ENCODE measurements at regions not wholly inside any gene's neighbourhood (a gene's known extent, or its start where the extent isn't known, plus 50 kb on each side); places are given as distances from the start of the nearest gene placed in this dataset.

- TF ChIP-seq POLR2A (IDR thresholded peaks at IDR 0.05): no peak
- TF ChIP-seq CTCF (IDR thresholded peaks at IDR 0.05): no peak
These were observed 194.9 kb upstream of the GLI3 start for GRCh38 chr7:42431873-42432272.
